Pons (tissue), 1 donor: ENCODE measurements at regions not wholly inside any gene's neighbourhood (a gene's known extent, or its start where the extent isn't known, plus 50 kb on each side); places are given as distances from the start of the nearest gene placed in this dataset.
A peak's percentile ranks its signal among the peaks of the same experiment; 100 is the strongest.
"Not testable (repeated sequence)": the region's sequence is repeated elsewhere in the genome, so short reads cannot be mapped to it uniquely, and the experiment has no call there.

Experiments used
- DNase-seq: peaks from one replicate; pipeline ENCODE4 v3.0.0-alpha.2; 2016; ENCODE audit warnings: low spot score

GRCh38 chr6:71203206-71203605 lies 85.4 kb upstream of the OGFRL1 start:
- DNase-seq = no peak

- no peak for DNase-seq
Measured at GRCh38 chr6:71204741-71205140, 83.9 kb upstream of the OGFRL1 start.

GRCh38 chr6:71205336-71205956 lies 83.2 kb upstream of the OGFRL1 start:
- no peak for DNase-seq

- no peak for DNase-seq
Measured at GRCh38 chr6:71206089-71206488, 82.5 kb upstream of the OGFRL1 start.

GRCh38 chr6:71209206-71209605 lies 79.4 kb upstream of the OGFRL1 start:
- DNase-seq = no peak

GRCh38 chr6:71209626-71210025 lies 79.0 kb upstream of the OGFRL1 start:
- no peak for DNase-seq

- no peak for DNase-seq
Measured at GRCh38 chr6:71211799-71212198, 76.8 kb upstream of the OGFRL1 start.

GRCh38 chr6:71220466-71220865 lies 68.1 kb upstream of the OGFRL1 start:
- no peak for DNase-seq

GRCh38 chr6:71222671-71223070 lies 65.9 kb upstream of the OGFRL1 start:
- no peak for DNase-seq

- DNase-seq = no peak
Measured at GRCh38 chr6:71224011-71224410, 64.6 kb upstream of the OGFRL1 start.

- DNase-seq = peak; percentile 19
Measured at GRCh38 chr6:71226151-71226550, 62.5 kb upstream of the OGFRL1 start.

- DNase-seq = no peak
Measured at GRCh38 chr6:71228461-71229041, 60.1 kb upstream of the OGFRL1 start.

GRCh38 chr6:71229477-71229876 lies 59.1 kb upstream of the OGFRL1 start:
- no peak for DNase-seq

- DNase-seq = not testable (repeated sequence)
Measured at GRCh38 chr6:71232890-71233289, 55.7 kb upstream of the OGFRL1 start.

- no peak for DNase-seq
Measured at GRCh38 chr6:71236926-71237434, 51.6 kb upstream of the OGFRL1 start.

- DNase-seq = peak; percentile 34
Measured at GRCh38 chr6:71238351-71238750, 50.3 kb upstream of the OGFRL1 start.
